NT2/D1 (cell line): ENCODE measurements at regions not wholly inside any gene's neighbourhood (a gene's known extent, or its start where the extent isn't known, plus 50 kb on each side); places are given as distances from the start of the nearest gene placed in this dataset.
"Not testable (repeated sequence)": the region's sequence is repeated elsewhere in the genome, so short reads cannot be mapped to it uniquely, and the experiment has no call there.

Experiments
- DNase-seq: peaks from one replicate; pipeline ENCODE4 v3.0.0-alpha.2; 2011; ENCODE audit warnings: low read depth, low spot score
- H3K27me3 ChIP-seq: 2 replicates; pipeline ENCODE4 v1.6.0; 2011; ENCODE audit warnings: mild to moderate bottlenecking; ENCODE audit not compliant: insufficient read length, insufficient read depth
- H3K36me3 ChIP-seq: 2 replicates; pipeline ENCODE4 v1.6.1; 2011; ENCODE audit warnings: mild to moderate bottlenecking, low read length, mixed read lengths; ENCODE audit not compliant: insufficient read depth, insufficient read length
- H3K4me1 ChIP-seq: 2 replicates; pipeline ENCODE4 v1.5.1; 2011; ENCODE audit not compliant: insufficient read depth, insufficient read length
- H3K4me3 ChIP-seq: 2 replicates; pipeline ENCODE4 v1.5.1; 2011; ENCODE audit warnings: low read depth; ENCODE audit not compliant: insufficient read length
- H3K9ac ChIP-seq: 2 replicates; pipeline ENCODE4 v1.6.0; 2011; ENCODE audit warnings: low read depth; ENCODE audit not compliant: insufficient read length
- H3K9me3 ChIP-seq: 2 replicates; pipeline ENCODE4 v1.5.1; 2011; ENCODE audit warnings: mild to moderate bottlenecking, low read length; ENCODE audit not compliant: insufficient read depth
- SUZ12 ChIP-seq: IDR thresholded peaks from 2 replicates; pipeline ENCODE4 v1.6.1; 2011; ENCODE audit not compliant: insufficient read length, insufficient read depth; ENCODE audit errors: extremely low read depth
- YY1 ChIP-seq: IDR thresholded peaks from 2 replicates; pipeline ENCODE4 v1.6.1; 2011; ENCODE audit not compliant: insufficient read length, insufficient read depth
- ZNF274 ChIP-seq: IDR thresholded peaks from 2 replicates; pipeline ENCODE4 v1.6.1; 2011; ENCODE audit warnings: mild to moderate bottlenecking, low read depth, low read length

DNA sequence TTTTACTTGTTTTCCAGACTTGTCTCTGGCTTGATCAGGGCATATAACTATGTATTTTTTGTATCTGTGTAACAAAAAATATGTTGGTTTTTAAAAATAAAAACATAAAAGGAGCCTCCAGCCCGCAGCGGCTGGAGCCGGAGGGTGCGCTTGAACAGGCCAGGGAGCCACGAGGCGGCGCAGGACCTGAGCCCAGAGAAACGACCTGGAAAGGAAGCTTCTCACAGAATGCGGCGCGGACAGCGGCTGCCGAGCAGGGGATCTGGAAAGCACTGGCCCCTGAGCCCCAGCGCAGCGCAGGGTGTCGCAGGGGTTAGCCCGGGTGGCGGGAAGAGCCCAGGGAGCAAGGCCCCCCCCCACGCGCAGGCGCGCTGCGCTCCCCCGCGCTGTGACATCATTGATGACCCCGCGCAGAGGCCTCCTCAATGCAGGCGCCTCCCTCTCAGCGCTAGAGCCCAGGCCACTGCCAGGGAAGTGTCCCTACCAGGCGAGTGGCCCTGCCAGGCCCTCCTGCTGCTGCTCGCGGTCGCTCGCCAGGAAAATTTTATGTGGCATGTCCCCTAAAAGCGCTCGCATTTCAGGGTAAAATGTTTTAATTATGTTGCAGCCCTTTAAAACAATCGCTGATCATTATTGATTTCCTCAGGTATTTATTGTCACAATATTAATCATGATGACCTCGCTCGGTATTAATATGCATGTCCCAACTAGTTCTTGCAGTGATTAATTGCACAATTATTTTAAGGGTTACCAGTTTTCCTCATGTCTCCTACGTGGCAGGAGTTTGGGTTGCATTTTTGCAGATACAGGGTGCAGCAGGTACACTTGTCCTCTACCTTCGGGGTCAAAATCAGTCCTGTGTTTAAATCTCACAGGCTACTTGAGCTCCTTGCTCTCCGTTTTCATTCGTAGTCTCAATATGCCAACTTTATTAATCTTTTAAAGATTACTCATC is 134.2 kb downstream of the USP22 start:
- peak; percentile 80 for DNase-seq
- H3K36me3 ChIP-seq: no peaks in the 10 kb centered on the region
- H3K27me3 ChIP-seq: no peaks in the 10 kb centered on the region
- peak overlapping the region; percentile 57 for H3K9ac ChIP-seq
- no peak for TF ChIP-seq SUZ12
- TF ChIP-seq YY1: no peak
- TF ChIP-seq ZNF274: no peak
- no peaks in the 10 kb centered on the region for H3K4me1 ChIP-seq
- H3K9me3 ChIP-seq: no peaks in the 10 kb centered on the region
- H3K4me3 ChIP-seq: peak overlapping the region; percentile 3

DNA sequence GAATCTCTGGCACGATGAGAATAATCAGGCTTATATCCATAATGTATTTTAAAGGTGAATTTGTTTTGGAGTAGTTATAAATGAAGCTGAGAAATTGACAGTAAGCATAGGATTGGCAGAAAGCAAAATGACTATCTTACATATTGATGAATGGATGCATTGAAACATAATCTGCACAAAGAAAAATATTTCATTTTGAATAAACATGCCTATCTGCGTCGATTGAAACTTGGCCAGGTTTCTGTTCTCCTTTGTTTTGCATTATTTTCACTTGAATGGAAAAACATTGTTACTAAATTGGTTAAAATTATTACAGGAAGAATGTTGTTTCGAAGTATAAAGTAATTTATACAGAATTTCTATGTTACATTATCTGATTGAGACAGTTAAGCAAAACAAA is 128.2 kb downstream of the USP22 start:
- H3K36me3 ChIP-seq: no peaks in the 10 kb centered on the region
- H3K27me3 ChIP-seq: no peaks in the 10 kb centered on the region
- TF ChIP-seq SUZ12 (no peak), ZNF274 (no peak), YY1 (no peak)
- no peaks in the 10 kb centered on the region for H3K4me1 ChIP-seq
- no peak overlapping the region for H3K4me3 ChIP-seq
- DNase-seq: no peak
- H3K9me3 ChIP-seq: no peaks in the 10 kb centered on the region
- H3K9ac ChIP-seq: no peak overlapping the region

- no peaks in the 10 kb centered on the region for H3K9me3 ChIP-seq
- H3K36me3 ChIP-seq: no peaks in the 10 kb centered on the region
- DNase-seq: no peak
- TF ChIP-seq YY1 (no peak), ZNF274 (no peak), SUZ12 (no peak)
- H3K27me3 ChIP-seq: no peaks in the 10 kb centered on the region
- H3K4me3 ChIP-seq: no peak overlapping the region
- no peak overlapping the region for H3K9ac ChIP-seq
- no peaks in the 10 kb centered on the region for H3K4me1 ChIP-seq
These were observed 126.4 kb downstream of the USP22 start for GRCh38 chr17:20916383-20916782.

GRCh38 chr17:20917610-20918306 is 125.1 kb downstream of the USP22 start:
- not testable (repeated sequence) for H3K27me3 ChIP-seq, H3K4me1 ChIP-seq, DNase-seq, H3K4me3 ChIP-seq, H3K36me3 ChIP-seq, H3K9me3 ChIP-seq, H3K9ac ChIP-seq

DNA sequence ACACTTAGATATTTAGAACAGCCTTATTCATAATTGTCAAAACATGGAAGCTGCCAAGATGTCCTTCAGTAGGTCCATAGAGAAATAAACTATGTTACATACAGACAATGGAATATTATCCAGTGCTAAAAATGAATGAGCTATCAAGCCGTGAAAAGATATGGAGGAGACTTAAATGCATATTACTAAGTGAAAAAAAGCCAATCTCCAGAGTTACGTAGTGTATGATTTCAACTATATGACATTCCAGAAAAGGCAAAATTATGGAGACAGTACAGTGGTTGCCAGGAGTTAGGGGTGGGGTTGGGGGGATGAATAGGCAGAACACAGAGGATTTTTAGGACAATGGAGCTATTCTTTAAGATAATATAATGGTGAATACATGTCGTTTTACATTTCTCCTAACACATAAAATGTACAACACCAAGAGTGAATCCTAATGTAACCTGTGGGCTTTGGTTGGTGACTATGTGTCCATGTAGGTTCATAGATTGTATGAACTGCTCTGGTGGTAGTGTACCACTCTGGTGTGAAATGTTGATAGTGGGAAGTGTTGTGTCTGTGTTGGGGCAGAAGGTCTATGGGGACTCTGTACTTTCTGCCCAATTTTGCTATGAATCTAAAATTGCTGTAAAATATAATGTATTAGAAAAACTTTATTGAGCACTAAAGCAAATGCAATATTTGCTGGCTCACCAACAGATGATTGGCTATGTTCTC is 122.6 kb downstream of the USP22 start:
- no peak for DNase-seq
- no peaks in the 10 kb centered on the region for H3K27me3 ChIP-seq
- no peaks in the 10 kb centered on the region for H3K4me1 ChIP-seq
- no peak overlapping the region for H3K9ac ChIP-seq
- no peaks in the 10 kb centered on the region for H3K9me3 ChIP-seq
- no peaks in the 10 kb centered on the region for H3K36me3 ChIP-seq
- TF ChIP-seq YY1 (no peak), SUZ12 (no peak), ZNF274 (no peak)
- no peak overlapping the region for H3K4me3 ChIP-seq

DNA sequence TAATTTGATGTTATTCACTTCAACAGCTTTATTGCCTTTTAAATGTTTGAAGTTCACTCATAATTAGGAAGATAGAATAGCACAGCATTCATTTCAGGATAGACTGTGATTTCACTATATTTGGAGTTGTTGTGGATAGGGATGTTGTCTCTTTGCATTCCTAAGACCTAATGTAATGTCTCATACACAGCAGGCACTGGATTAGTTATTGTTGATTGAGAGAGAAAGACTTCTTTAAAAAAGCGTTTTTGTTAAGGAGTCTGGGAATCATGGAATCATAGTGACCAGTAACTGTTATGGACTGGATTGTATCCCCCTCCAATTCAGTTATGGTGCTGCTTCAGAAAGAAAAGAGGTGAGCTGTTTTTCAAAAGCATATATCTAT is 122.0 kb downstream of the USP22 start:
- no peaks in the 10 kb centered on the region for H3K9me3 ChIP-seq
- H3K4me1 ChIP-seq: no peaks in the 10 kb centered on the region
- H3K9ac ChIP-seq: no peak overlapping the region
- no peak for TF ChIP-seq YY1
- no peak for TF ChIP-seq ZNF274
- no peak for TF ChIP-seq SUZ12
- DNase-seq: no peak
- no peaks in the 10 kb centered on the region for H3K36me3 ChIP-seq
- no peaks in the 10 kb centered on the region for H3K27me3 ChIP-seq
- no peak overlapping the region for H3K4me3 ChIP-seq

DNA sequence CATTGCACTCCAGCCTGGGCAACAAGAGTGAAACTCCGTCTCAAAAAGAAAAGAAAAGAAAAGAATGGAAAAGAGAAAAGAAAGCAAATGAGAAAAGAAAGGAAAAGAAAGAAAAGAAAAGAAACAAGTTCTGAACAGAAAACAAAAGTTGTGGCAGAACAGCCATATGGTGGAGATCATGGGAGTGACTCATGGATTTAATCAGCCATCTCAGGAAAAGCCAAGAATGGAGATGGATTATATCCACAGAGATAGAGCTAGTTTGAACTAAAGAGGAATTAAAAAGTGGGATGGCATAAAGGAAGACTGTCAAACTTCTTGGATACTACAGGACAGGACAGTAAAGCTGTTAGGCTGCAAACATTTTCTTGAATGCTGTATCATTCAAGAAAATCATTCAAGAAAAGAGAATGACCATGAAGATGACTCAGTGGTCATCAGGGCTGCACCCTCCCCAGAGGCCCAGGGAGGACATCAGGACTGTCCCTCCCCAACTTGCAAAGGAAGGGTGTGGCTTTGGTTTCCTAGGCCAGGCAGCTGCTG is 120.6 kb downstream of the USP22 start:
- TF ChIP-seq SUZ12: no peak
- Histone ChIP-seq H3K27me3 (no peaks in the 10 kb centered on the region), H3K4me3 (no peak overlapping the region), H3K36me3 (no peaks in the 10 kb centered on the region), H3K9me3 (no peaks in the 10 kb centered on the region), H3K4me1 (no peaks in the 10 kb centered on the region), H3K9ac (no peak overlapping the region)
- DNase-seq: no peak
